A673 (cell line): ENCODE measurements at regions not wholly inside any gene's neighbourhood (a gene's known extent, or its start where the extent isn't known, plus 50 kb on each side); places are given as distances from the start of the nearest gene placed in this dataset.

ENCODE experiments used
- BruUV-seq: library from RNA; stranded (reverse); fragments of 400-500 nt; replicated peaks from 2 replicates; lab custom pipeline; 2021; lab: Mats Ljungman, UMichigan
- CTCF ChIA-PET: fragments of 300-600 bp; sonication (Branson Sonifier 250); formaldehyde crosslinking; loops from one replicate; lab custom pipeline; 2022; ENCODE audit warnings: antibody characterized with exemption; lab: Charles Lee
- POLR2A ChIA-PET: fragments of 300-600 bp; sonication (Branson Sonifier 250); formaldehyde crosslinking; loops from one replicate; lab custom pipeline; 2022; ENCODE audit warnings: antibody characterized with exemption; ENCODE audit not compliant: low non-redundant PET; lab: Charles Lee
- DNase-seq: peaks from one replicate; pipeline ENCODE4 v3.0.0-alpha.2; 2015; ENCODE audit warnings: low spot score
- H3K27ac ChIP-seq: fragments of 200-600 bp; sonication (generic); 2 replicates; pipeline ENCODE4 v1.5.1; 2016; ENCODE audit warnings: mixed run types, low read depth, mild to moderate bottlenecking, mixed read lengths, antibody characterized with exemption, low read length; ENCODE audit not compliant: poor library complexity, severe bottlenecking
- H3K27me3 ChIP-seq: fragments of 200-600 bp; sonication (generic); replicated peaks from 2 replicates; pipeline ENCODE4 v1.6.1; 2017; ENCODE audit warnings: mixed run types, low read depth, mild to moderate bottlenecking, mixed read lengths, antibody characterized with exemption, low read length; ENCODE audit not compliant: insufficient read depth, poor library complexity
- H3K36me3 ChIP-seq: fragments of 200-600 bp; sonication (generic); 2 replicates; pipeline ENCODE4 v1.6.1; 2016; ENCODE audit warnings: mixed run types, mild to moderate bottlenecking, mixed read lengths, antibody characterized with exemption, low read length; ENCODE audit not compliant: insufficient read depth, poor library complexity, severe bottlenecking
- H3K4me1 ChIP-seq: fragments of 200-600 bp; sonication (generic); 2 replicates; pipeline ENCODE4 v1.6.1; 2017; ENCODE audit warnings: mixed run types, mild to moderate bottlenecking, mixed read lengths, antibody characterized with exemption, low read length; ENCODE audit not compliant: insufficient read depth, poor library complexity, severe bottlenecking
- H3K4me3 ChIP-seq: fragments of 200-600 bp; sonication (generic); 2 replicates; pipeline ENCODE4 v1.5.1; 2016; ENCODE audit warnings: low read depth, mixed run types, mild to moderate bottlenecking, mixed read lengths, low read length; ENCODE audit not compliant: poor library complexity, severe bottlenecking
- H3K9me3 ChIP-seq: fragments of 200-600 bp; sonication (generic); 2 replicates; pipeline ENCODE4 v1.6.1; 2016; ENCODE audit warnings: mixed run types, low read depth, mild to moderate bottlenecking, mixed read lengths, antibody characterized with exemption, low read length; ENCODE audit not compliant: poor library complexity, severe bottlenecking
- EZH2 ChIP-seq: fragments of 200-600 bp; sonication (generic); IDR thresholded peaks from 2 replicates; pipeline ENCODE4 v1.6.1; 2017; ENCODE audit warnings: borderline replicate concordance, low read depth, mild to moderate bottlenecking, mixed read lengths, antibody characterized with exemption, low read length; ENCODE audit not compliant: poor library complexity, severe bottlenecking
- intact Hi-C: fragments of 100-400 bp; cut with micrococcal nuclease; formaldehyde crosslinking; loops from one replicate; pipeline ENCODE4 v1.10.0; 2022; ENCODE audit not compliant: unreplicated experiment
- TF ChIP-seq, protein P1 (sequence below): fragments of 300-800, 200-600 bp; sonication (generic); conservative IDR thresholded peaks from 2 replicates; pipeline ENCODE4 v1.5.1; 2017; ENCODE audit warnings: low read depth, mild to moderate bottlenecking, antibody characterized with exemption, low read length, moderate library complexity, mixed read lengths

DNA sequence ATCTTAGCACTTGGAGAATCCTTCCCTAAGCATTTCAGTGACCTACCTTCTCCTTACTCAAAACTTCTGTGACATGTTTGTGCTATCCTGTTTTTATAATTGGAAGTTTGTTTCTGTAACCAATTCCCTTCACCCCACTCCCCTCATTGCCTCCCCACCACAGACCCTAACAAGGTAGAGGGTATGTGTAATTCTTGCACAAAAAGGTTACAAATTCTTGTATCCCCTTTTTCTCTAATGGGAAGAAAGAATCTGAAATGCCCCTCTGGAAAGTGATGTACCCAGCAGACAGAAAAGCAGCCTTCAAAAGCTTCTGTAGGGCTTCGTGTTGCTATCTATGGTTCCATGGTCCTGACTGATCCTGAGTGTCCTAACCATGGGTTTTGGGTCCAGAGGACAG, 111.7 kb upstream of the TMEM170B start:
- H3K27me3 ChIP-seq = no peaks in the 10 kb centered on the region
- peaks cover 16% of the 10 kb centered on the region for H3K4me1 ChIP-seq
- CTCF ChIA-PET = no interaction called here
- H3K9me3 ChIP-seq = no peaks in the 10 kb centered on the region
- H3K27ac ChIP-seq = no peak overlapping the region
- DNase-seq = no peak
- no peak for TF ChIP-seq EZH2
- TF ChIP-seq, protein P1, sequence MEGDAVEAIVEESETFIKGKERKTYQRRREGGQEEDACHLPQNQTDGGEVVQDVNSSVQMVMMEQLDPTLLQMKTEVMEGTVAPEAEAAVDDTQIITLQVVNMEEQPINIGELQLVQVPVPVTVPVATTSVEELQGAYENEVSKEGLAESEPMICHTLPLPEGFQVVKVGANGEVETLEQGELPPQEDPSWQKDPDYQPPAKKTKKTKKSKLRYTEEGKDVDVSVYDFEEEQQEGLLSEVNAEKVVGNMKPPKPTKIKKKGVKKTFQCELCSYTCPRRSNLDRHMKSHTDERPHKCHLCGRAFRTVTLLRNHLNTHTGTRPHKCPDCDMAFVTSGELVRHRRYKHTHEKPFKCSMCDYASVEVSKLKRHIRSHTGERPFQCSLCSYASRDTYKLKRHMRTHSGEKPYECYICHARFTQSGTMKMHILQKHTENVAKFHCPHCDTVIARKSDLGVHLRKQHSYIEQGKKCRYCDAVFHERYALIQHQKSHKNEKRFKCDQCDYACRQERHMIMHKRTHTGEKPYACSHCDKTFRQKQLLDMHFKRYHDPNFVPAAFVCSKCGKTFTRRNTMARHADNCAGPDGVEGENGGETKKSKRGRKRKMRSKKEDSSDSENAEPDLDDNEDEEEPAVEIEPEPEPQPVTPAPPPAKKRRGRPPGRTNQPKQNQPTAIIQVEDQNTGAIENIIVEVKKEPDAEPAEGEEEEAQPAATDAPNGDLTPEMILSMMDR = no peak
- intact Hi-C loops = no loop called here
- H3K4me3 ChIP-seq = no peak overlapping the region
- POLR2A ChIA-PET = no interaction called here
- no peaks in the 10 kb centered on the region for H3K36me3 ChIP-seq
- BruUV-seq = no TSS peak

DNA sequence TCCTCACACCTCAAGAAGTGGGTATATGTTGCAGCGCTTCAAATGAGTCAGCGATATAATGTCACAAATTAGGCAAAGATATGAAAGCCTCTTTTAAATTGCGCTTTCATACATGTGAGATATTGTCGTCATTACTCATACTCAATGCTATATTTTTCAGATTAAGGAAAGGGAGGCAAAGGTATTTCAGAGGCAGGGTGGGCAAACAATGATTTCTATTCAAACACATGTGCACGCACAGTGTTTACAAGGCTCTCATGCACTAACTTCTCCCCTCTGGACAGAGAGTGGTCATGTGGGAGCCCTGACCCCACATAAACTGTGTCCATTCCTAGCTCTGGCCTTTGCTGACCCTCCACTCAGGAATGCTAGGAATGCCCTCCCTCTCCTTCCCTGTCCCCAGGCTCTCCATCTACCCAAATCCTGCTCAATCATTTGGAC, 112.1 kb upstream of the TMEM170B start:
- Histone ChIP-seq H3K4me3 (no peak overlapping the region), H3K4me1 (peaks cover 12% of the 10 kb centered on the region), H3K27me3 (no peaks in the 10 kb centered on the region), H3K36me3 (no peaks in the 10 kb centered on the region), H3K27ac (no peak overlapping the region), H3K9me3 (no peaks in the 10 kb centered on the region)
- POLR2A ChIA-PET = no interaction called here
- no peak for TF ChIP-seq EZH2
- TF ChIP-seq, protein P1 = no peak
- CTCF ChIA-PET = no interaction called here
- DNase-seq = no peak
- BruUV-seq = no TSS peak
- intact Hi-C loops = no loop called here

DNA sequence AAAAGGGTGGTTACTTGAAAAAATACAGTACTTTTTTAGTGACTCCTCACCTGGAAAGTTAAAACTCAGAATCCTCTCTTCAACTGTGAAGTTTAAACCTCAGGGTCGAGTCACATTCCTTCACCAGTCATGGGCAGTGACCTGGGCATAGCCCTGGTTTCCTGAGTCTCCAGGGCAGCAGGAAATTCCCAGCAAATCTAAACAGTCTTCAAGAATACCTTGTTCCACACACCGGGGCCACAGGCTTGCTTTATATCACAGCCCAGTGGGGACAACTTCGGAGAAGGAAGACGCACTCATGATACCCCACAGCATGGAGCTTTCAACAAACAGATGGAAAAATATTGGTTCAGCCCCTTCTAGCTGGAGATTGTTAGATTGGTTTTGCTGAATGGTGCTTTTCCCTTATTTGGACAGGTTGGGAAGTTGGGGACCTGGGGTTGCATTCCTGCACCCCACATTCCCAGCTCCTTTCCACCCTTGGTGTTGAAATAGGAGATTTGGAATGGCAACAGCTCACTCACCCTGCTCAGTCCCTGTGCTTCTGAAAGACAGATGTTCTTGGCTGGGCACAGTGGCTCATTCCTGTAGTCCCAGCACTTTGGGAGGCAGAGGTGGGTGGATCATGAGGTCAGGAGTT, 113.0 kb upstream of the TMEM170B start:
- no peak for DNase-seq
- POLR2A ChIA-PET = no interaction called here
- TF ChIP-seq, protein P1 = no peak
- no peak for TF ChIP-seq EZH2
- no peak overlapping the region for H3K4me3 ChIP-seq
- CTCF ChIA-PET = no interaction called here
- intact Hi-C loops = no loop called here
- no peaks in the 10 kb centered on the region for H3K9me3 ChIP-seq
- BruUV-seq = no TSS peak
- H3K36me3 ChIP-seq = no peaks in the 10 kb centered on the region
- no peaks in the 10 kb centered on the region for H3K27me3 ChIP-seq
- peaks cover 3% of the 10 kb centered on the region for H3K4me1 ChIP-seq
- no peak overlapping the region for H3K27ac ChIP-seq
